Middle frontal gyrus (tissue), 1 donor: ENCODE measurements at regions not wholly inside any gene's neighbourhood (a gene's known extent, or its start where the extent isn't known, plus 50 kb on each side); places are given as distances from the start of the nearest gene placed in this dataset.
A peak's percentile ranks its signal among the peaks of the same experiment; 100 is the strongest.
"Not testable (repeated sequence)": the region's sequence is repeated elsewhere in the genome, so short reads cannot be mapped to it uniquely, and the experiment has no call there.

Experiments
- DNase-seq: peaks from one replicate; pipeline ENCODE4 v3.0.0-alpha.2; 2015; ENCODE audit warnings: low spot score; ENCODE audit errors: extremely low spot score

- no peak for DNase-seq
Measured at GRCh38 chr10:4176500-4177281, 391.7 kb upstream of the KLF6 start.

DNA sequence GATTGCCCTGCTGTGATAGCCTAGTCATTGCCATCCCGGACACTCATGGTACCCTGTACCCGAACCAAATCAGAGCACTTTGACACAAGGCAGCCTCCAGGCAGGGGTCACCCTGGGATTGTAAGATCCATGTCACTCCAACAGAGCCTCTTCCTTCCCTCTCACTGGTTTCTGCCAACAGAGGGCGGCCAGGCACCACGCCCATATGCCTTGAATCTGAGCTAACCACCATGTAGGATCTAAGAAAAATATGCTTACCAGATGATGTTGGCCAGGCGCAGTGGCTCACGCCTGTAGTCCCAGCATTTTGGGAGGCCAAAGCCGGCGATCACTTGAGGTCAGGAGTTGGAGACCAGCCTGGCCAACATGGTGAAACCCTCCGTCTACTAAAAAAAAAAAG, 389.2 kb upstream of the KLF6 start:
- DNase-seq = no peak

- no peak for DNase-seq
Measured at GRCh38 chr10:4170633-4171314, 385.8 kb upstream of the KLF6 start.

DNA sequence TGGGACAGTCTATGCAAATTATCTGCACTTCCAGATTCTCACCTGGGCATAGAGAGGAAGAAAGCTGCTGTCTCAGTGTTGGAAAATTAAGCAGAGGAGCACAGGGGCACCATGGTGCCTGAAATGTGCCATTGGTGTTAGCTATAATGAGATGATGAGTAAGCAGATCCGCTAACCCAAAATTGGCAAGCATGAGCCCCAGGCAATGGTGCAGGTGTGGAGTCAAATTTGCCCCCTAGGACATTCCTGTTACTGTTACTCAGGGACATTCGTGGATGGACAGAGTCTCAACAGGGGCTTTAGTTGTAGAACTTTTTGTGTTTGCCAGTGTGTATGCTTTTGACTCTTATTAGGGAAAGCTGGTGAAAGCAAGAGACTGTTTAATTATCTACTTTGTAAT, 385.2 kb upstream of the KLF6 start:
- DNase-seq = no peak

GRCh38 chr10:4169448-4169847, 384.4 kb upstream of the KLF6 start:
- no peak for DNase-seq

DNA sequence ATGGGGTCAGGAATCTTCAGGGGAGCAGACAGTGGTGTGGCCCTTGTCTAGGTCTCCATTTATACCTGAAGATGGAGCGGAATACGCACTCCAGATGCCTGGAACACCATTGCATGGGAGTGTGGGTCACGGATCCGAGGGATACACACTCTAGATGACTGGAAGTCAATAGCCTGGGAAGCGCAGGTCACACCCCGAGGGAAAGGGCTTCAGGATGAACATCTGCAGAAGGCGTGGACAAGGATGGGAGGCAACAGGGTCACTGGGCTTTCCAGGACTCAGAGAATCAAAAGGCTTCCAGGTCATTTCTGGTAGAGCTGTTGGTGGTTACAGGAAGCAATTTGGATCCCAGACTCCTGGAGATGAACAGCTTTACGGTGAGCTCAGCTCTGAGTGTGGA, 382.2 kb upstream of the KLF6 start:
- DNase-seq = no peak

DNA sequence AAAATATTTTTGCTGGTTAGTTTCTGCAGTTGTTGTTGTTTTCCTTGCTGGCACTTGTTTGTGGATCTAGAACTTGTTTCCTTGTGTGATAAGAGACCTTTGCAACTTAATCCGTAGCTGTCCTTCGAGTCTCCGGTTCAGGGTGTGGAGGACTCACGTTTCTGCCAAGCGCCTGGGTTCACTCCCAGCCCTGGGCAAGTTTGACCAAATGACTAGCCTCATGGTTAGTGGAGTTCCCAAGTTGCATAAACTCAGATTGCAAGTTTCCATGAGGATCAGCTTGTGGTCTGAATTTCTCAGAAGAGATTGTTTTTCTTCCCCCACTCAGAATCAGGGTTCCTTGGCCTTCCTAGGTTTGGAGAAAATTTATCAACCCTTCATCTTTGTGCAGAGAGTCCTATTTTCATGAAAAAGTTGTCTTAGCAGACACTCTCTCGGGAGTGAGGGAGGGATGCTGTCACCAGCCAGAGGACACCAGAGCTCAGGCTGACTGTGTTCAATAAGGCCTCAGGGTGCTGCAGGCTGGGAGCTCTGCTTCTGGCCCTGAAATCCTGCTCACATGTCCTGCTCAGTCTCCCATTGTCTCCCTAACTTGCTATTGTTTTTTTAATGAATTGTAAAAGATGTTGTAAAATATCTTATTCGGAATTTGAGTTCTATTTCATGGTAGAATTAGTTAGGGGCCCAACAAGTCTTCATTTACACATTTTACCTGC, 377.7 kb upstream of the KLF6 start:
- no peak for DNase-seq

GRCh38 chr10:4159173-4159572, 374.2 kb upstream of the KLF6 start:
- DNase-seq = no peak

DNA sequence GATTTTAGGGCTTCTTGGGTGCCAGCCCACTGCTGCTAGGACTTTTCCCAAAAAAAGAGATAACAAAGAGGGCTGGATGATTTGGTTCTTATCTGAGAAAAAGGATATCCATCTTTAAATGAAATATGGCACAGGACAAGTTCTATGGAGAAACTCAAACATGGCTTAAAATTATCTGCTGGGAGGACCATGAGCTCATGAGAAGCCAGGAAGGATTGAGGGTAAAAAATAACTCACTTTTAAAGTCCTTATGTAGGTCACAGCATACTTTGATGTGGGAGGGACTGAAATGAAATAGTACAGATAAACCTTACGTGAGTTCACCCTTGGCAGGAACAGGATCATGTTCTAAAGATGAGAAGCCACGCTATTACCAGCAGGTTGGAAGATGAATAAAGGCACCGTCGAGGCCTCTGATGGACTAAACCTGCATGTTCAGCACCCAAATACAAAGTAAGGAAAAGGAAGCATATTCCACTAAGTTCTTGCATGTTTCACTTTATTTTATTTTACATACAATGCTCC, 369.2 kb upstream of the KLF6 start:
- no peak for DNase-seq

GRCh38 chr10:4151466-4151865, 366.5 kb upstream of the KLF6 start:
- no peak for DNase-seq

- no peak for DNase-seq
Measured at GRCh38 chr10:4150676-4151075, 365.7 kb upstream of the KLF6 start.

GRCh38 chr10:4149460-4149859, 364.5 kb upstream of the KLF6 start:
- not testable (repeated sequence) for DNase-seq

DNA sequence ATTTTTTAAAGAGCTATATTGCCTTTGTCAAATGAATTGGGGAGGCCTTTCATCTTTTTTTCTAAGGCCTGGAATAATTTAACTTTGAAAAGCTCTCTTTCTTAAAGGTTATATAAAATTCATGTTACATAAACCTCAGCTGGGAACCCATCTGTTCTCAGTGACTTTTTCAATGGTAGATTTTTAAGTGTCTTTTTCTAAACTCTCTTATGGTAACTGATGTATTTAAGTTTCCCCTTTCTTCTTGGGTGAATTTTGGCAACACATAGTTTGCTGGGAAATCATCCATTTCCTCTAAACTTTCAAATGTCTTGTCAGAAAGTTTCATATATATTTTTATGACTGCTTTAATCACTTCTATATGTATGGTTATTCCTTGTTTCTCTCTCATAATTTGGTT, 362.2 kb upstream of the KLF6 start:
- peak; percentile 50 for DNase-seq

DNA sequence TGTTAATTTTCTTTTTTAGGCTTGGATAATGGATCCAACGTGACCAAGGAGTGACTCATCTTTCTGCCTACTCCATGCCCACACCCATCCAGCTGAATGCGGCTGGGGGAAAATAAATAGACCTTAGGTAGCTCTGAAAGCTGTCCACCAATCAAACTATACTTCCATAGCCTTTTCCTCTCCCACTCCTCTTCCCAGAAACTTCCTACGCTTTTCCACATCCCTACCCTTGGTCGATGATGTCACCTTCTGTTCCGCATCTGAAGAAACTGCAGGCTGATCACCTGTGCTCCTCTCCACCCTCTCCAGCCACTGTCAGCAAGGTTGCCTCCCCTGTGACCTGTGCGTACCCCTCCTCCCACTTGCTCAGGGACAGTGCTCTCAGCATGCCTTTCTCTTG, 359.8 kb upstream of the KLF6 start:
- DNase-seq = no peak

DNA sequence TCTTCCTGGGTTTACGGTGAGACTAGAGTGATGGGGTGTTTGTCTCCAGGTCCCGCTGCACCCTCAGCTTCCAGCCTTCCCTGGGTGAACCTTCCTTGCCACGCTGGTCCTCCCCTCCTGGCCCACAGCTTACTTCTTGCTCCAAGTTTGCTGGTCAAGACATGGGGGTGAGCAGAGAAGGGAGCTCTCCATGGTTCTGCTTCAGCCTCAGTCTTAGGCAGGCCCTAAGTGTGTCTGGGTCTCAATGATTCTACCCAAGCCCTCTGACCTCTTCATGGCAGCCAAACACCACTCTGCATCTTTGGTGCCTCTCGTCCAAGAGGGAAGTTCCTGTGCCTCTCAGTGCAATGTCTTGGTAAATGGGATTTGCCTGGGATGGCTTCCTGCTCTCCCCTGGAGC, 356.5 kb upstream of the KLF6 start:
- no peak for DNase-seq

GRCh38 chr10:4138146-4138721, 353.2 kb upstream of the KLF6 start:
- DNase-seq = no peak

- DNase-seq = no peak
Measured at GRCh38 chr10:4137299-4137698, 352.3 kb upstream of the KLF6 start.

GRCh38 chr10:4136121-4136520, 351.1 kb upstream of the KLF6 start:
- DNase-seq = no peak

DNA sequence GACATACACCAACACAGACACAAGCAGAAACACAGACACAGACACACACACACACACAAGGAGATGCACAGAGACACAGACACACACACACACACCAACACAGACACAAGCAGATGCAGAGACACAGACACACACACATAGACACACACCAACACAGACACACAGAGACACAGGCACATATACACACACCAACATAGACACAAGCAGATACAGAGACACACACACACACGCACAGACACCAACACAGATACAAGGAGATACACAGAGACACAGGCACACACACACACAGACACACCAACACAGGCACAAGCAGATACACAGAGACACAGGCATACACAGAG, 347.2 kb upstream of the KLF6 start:
- no peak for DNase-seq

GRCh38 chr10:4131407-4132215, 346.6 kb upstream of the KLF6 start:
- DNase-seq = no peak

GRCh38 chr10:4130685-4131084, 345.7 kb upstream of the KLF6 start:
- DNase-seq = no peak
